Progenitor cell of endocrine pancreas (in vitro differentiated cells): ENCODE measurements at regions not wholly inside any gene's neighbourhood (a gene's known extent, or its start where the extent isn't known, plus 50 kb on each side); places are given as distances from the start of the nearest gene placed in this dataset.

Experiments used
- DNase-seq: peaks from one replicate; pipeline ENCODE4 v3.0.0; 2021; ENCODE audit warnings: low spot score; ENCODE audit not compliant: unreplicated experiment
- H3K27ac Mint-ChIP-seq: 2 replicates; pipeline ENCODE4 v1.8.0; 2021; ENCODE audit warnings: mild to moderate bottlenecking, moderate library complexity, mixed read lengths
- H3K27me3 Mint-ChIP-seq: 2 replicates; pipeline ENCODE4 v1.8.0; 2021; ENCODE audit warnings: mixed read lengths
- H3K36me3 Mint-ChIP-seq: 2 replicates; pipeline ENCODE4 v1.8.0; 2022; ENCODE audit warnings: mixed read lengths; ENCODE audit not compliant: insufficient read depth
- H3K4me1 Mint-ChIP-seq: 2 replicates; pipeline ENCODE4 v1.8.0; 2021; ENCODE audit warnings: low read depth, mixed read lengths
- H3K4me3 Mint-ChIP-seq: 2 replicates; pipeline ENCODE4 v1.8.0; 2021; ENCODE audit warnings: low read depth, mild to moderate bottlenecking, moderate library complexity, mixed read lengths
- H3K9me3 Mint-ChIP-seq: 2 replicates; pipeline ENCODE4 v1.8.0; 2021; ENCODE audit warnings: low read depth, mixed read lengths
- TF ChIP-seq, protein P1 (sequence below): fragments of 200-600 bp; sonication (generic); IDR thresholded peaks from one replicate; pipeline ENCODE4 v1.5.0; 2021; ENCODE audit warnings: antibody characterized with exemption, mild to moderate bottlenecking; ENCODE audit not compliant: unreplicated experiment

DNA sequence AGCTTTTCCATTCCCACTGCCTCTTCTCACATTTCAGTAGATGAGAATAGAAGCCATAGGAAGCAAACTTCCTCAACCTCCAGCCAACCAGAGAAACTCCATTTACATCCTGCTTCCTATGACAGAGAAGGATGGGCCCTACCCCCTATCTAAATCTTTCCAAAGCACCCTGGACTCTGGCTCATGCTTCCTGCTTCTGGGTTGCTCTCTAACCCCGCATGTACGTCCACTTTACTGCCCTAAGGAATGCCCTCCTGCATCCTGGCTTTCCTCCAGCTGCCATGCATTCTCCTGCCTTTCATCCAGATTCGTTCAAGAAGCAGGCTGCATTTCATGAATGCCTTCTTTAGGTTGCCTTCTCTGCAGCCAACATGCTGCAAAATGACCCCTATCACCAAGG lies 91.9 kb downstream of the FAM217A start:
- H3K27me3 Mint-ChIP-seq: no peaks in the 10 kb centered on the region
- no peak for DNase-seq

DNA sequence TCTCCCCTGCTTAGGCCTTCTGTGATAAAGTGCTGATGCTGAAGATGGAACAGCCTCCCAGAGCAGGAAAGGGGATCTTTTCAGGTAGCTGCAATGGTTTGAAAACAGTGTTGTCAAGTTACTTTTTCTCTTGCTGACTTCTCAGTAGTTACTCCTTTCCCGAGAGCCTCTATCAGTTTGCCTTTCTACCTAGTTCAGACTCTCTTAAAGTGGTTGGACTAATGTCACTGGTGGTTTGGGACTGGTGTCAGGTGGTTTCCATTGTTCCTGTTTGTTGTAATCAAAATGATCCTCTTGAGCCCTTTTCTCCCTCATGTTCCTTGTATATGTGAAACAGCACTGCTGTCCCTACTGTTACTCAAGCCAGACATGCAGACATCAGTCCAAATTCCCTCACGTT lies 91.4 kb downstream of the FAM217A start:
- DNase-seq: no peak
- H3K4me1 Mint-ChIP-seq: peaks cover 13% of the 10 kb centered on the region
- no peak overlapping the region for H3K4me3 Mint-ChIP-seq
- TF ChIP-seq, protein P1, sequence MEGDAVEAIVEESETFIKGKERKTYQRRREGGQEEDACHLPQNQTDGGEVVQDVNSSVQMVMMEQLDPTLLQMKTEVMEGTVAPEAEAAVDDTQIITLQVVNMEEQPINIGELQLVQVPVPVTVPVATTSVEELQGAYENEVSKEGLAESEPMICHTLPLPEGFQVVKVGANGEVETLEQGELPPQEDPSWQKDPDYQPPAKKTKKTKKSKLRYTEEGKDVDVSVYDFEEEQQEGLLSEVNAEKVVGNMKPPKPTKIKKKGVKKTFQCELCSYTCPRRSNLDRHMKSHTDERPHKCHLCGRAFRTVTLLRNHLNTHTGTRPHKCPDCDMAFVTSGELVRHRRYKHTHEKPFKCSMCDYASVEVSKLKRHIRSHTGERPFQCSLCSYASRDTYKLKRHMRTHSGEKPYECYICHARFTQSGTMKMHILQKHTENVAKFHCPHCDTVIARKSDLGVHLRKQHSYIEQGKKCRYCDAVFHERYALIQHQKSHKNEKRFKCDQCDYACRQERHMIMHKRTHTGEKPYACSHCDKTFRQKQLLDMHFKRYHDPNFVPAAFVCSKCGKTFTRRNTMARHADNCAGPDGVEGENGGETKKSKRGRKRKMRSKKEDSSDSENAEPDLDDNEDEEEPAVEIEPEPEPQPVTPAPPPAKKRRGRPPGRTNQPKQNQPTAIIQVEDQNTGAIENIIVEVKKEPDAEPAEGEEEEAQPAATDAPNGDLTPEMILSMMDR: no peak
- H3K27me3 Mint-ChIP-seq: no peaks in the 10 kb centered on the region
- H3K27ac Mint-ChIP-seq: no peak overlapping the region
- no peaks in the 10 kb centered on the region for H3K9me3 Mint-ChIP-seq
- H3K36me3 Mint-ChIP-seq: peaks cover 4% of the 10 kb centered on the region

More for the DNA sequence above, 91.9 kb downstream of the FAM217A start:
- Mint-ChIP-seq H3K27ac (no peak overlapping the region), H3K4me1 (peaks cover 12% of the 10 kb centered on the region), H3K4me3 (no peak overlapping the region), H3K9me3 (peaks cover 2% of the 10 kb centered on the region), H3K36me3 (peaks cover 7% of the 10 kb centered on the region)
- TF ChIP-seq, protein P1: no peak

DNA sequence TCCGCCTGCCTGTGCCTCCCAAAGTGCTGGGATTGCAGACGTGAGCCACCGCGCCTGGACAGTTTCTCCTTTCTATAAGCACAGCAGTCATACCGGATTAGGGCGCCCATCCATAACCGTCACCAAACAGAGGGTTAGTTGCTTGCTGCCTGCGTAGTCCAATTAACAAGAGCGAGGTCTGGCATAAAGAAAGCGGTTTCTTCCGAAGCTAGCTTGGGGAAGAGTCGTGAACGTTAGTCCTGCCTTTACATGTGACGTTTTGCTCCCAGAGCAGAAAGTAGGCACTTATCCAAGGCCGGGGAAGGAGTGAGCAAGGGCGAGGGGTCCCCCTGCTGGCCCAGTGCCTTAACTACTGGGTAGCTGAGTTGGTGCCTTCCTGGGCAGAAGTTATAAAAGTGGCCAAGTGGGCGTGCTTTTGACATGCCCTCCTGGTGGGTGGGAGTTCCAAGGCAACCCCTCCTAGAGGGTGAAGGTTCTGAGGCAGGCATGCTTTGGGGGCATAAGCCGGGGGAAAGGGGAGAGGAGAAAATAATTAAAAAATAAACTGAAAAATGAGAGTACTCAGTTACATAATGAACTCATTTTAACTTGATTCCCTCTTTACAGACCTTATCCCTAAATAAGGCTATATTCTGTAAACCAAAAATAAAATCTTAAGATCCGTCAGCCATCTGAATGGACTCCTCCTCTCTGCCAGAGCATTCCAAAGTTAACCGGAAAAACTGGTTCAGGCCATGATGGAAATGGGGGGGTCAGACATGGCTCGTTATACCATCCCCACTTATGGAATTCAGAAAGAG lies 88.0 kb downstream of the FAM217A start:
- peaks cover 13% of the 10 kb centered on the region for H3K4me1 Mint-ChIP-seq
- TF ChIP-seq, protein P1: peak; percentile 86
- peaks cover 4% of the 10 kb centered on the region for H3K36me3 Mint-ChIP-seq
- peak; percentile 64 for DNase-seq
- no peaks in the 10 kb centered on the region for H3K9me3 Mint-ChIP-seq
- H3K27me3 Mint-ChIP-seq: no peaks in the 10 kb centered on the region
- no peak overlapping the region for H3K27ac Mint-ChIP-seq
- peak overlapping the region; percentile 12 for H3K4me3 Mint-ChIP-seq

DNA sequence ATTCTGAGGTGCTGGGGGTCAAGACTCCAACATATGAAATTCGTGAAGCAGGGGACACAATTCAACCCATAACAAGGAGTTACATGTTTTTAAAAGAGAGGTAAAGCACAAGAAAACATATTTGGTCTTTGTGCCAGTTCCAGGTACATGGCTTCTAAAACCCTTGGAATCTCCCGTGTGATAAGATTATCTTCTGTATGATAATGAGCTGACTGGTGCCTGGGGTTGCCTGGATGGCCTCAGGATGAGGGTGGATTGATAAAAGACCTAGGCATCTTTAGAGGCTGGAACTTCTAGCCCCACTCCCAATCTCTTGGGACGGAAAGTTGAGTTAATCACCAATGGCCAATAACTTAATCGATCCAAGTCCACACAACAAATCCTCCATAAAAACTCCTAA lies 87.0 kb downstream of the FAM217A start:
- H3K27me3 Mint-ChIP-seq: no peaks in the 10 kb centered on the region

GRCh38 chr6:3996349-3996748 lies 82.6 kb downstream of the FAM217A start:
- DNase-seq: no peak
- no peaks in the 10 kb centered on the region for H3K27me3 Mint-ChIP-seq
- H3K4me1 Mint-ChIP-seq: peaks cover 7% of the 10 kb centered on the region
- H3K36me3 Mint-ChIP-seq: no peaks in the 10 kb centered on the region
- no peak overlapping the region for H3K27ac Mint-ChIP-seq
- H3K4me3 Mint-ChIP-seq: no peak overlapping the region
- H3K9me3 Mint-ChIP-seq: no peaks in the 10 kb centered on the region
- TF ChIP-seq, protein P1: no peak

More for the DNA sequence above, 87.0 kb downstream of the FAM217A start:
- no peak for DNase-seq
- TF ChIP-seq, protein P1: no peak
- H3K9me3 Mint-ChIP-seq: no peaks in the 10 kb centered on the region
- H3K36me3 Mint-ChIP-seq: no peaks in the 10 kb centered on the region
- H3K27ac Mint-ChIP-seq: no peak overlapping the region
- H3K4me1 Mint-ChIP-seq: peaks cover 13% of the 10 kb centered on the region
- no peak overlapping the region for H3K4me3 Mint-ChIP-seq
